GM13976 (cell line): ENCODE measurements at regions not wholly inside any gene's neighbourhood (a gene's known extent, or its start where the extent isn't known, plus 50 kb on each side); places are given as distances from the start of the nearest gene placed in this dataset.

Source experiments
- DNase-seq: peaks from one replicate; pipeline ENCODE4 v3.0.0; 2012; ENCODE audit warnings: low spot score
- CTCF ChIP-seq: IDR thresholded peaks from 2 replicates; pipeline ENCODE4 v1.5.1; 2012; ENCODE audit warnings: borderline replicate concordance, mild to moderate bottlenecking; ENCODE audit not compliant: insufficient read depth; ENCODE audit errors: extremely low read depth, missing control alignments, control extremely low read depth
- in situ Hi-C: fragments of 300-500 bp; cut with MboI; formaldehyde crosslinking; loops from one replicate; pipeline ENCODE4 v1.12.0; 2022; ENCODE audit warnings: low sequenced_read_pairs, mixed read lengths, inconsistent platforms; ENCODE audit not compliant: unreplicated experiment

- no peak for TF ChIP-seq CTCF
- in situ Hi-C loops = no loop called here
- DNase-seq = no peak
Observed at GRCh38 chr15:47135267-47135666, 582.0 kb upstream of the SEMA6D start.

GRCh38 chr15:47136236-47136635, 581.1 kb upstream of the SEMA6D start:
- no peak for TF ChIP-seq CTCF
- no peak for DNase-seq
- in situ Hi-C loops = no loop called here

GRCh38 chr15:47139965-47140364, 577.3 kb upstream of the SEMA6D start:
- no peak for DNase-seq
- in situ Hi-C loops = no loop called here
- TF ChIP-seq CTCF = no peak

DNA sequence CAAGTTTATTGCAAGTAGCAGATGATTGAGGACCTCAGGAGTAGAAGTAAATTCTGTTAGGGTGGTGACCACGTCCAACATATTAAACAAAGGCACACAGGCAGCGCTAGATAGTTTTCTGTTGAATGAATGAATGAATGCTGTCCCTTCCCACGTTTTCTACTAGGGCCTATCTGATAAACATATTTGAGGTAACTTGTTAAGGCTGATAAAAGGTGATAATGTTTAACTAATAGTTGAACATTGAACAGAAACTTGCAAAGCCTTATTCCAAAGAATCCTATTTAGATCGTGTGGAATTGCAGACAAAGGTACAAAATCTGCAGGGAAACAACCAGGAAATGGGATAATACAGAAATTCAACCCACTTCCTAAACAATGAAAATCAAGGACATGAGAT, 559.5 kb upstream of the SEMA6D start:
- DNase-seq = no peak
- in situ Hi-C loops = no loop called here
- no peak for TF ChIP-seq CTCF

DNA sequence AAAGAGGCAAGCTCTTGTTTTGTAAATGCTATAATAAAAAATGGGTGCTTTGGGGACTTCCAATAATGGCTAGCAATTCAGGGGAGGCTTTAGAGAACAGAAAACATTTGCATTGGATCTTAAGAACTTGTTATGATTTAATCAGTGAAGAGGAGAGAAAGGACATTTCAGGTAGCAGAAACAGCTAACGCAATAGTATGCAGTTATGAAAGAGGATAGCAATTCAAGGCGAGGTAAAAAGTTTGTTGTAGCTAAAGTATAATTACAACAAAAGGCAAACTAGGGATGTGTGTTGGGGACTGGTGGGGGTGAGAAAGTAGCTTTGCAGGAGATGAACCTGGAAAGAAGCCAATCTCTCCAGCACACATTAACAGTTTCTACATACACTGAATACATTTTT, 558.7 kb upstream of the SEMA6D start:
- in situ Hi-C loops = no loop called here
- DNase-seq = no peak
- TF ChIP-seq CTCF = no peak

DNA sequence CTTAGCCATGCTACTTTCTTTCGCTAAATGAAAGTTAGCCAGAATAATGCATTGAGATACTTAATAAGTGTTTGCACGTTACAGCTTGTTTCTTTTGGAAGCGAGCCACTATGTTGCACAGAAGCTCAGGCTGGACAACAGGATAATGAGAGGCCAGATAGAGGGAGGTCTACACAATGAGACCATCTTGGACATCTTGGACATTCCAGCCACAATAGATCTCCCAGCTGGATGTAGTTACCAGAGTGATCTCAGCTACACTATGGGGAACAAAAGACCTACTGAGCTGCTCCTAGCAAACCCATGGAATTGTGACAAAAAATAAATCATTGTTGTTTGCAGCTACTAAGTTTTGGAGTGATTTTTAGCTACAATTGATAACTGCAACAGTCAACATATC, 540.1 kb upstream of the SEMA6D start:
- in situ Hi-C loops = loop anchor here (25.0 kb wide), 2 partner anchors 810 to 1110 kb away; no protein-coding TSS in a partner anchor
- no peak for DNase-seq
- TF ChIP-seq CTCF = no peak

DNA sequence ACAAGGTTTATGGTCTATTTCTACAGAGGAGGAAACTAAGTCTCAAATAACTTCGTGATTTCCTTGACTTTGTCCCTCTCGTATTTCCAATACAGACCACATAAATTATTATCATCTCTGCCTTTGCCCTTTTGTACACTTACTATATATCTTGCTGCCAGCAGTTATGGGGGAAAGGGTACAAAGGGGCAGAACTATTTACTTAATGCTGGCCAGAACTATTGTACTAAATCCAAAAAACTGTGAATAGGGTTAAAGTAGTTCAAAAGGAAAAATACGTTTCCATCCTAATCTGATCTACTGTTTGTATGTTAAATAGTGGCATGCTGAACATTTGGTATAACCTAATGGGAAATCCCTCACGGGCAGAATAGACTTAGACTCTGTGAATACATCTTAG, 537.3 kb upstream of the SEMA6D start:
- DNase-seq = no peak
- TF ChIP-seq CTCF = no peak
- in situ Hi-C loops = loop anchor here (25.0 kb wide), 2 partner anchors 807 to 1107 kb away; no protein-coding TSS in a partner anchor
